H54 (cell line): ENCODE measurements at regions not wholly inside any gene's neighbourhood (a gene's known extent, or its start where the extent isn't known, plus 50 kb on each side); places are given as distances from the start of the nearest gene placed in this dataset.

Source experiments
- DNase-seq: peaks from one replicate; pipeline ENCODE4 v3.0.0; 2011; ENCODE audit warnings: low spot score, mixed read lengths; ENCODE audit not compliant: insufficient read length
- FAIRE-seq: peaks from 3 replicates; lab custom pipeline; 2011; peaks lifted over from hg19 to GRCh38; lab: Jason Lieb, UNC
- POLR2A ChIP-seq: IDR thresholded peaks from 2 replicates; pipeline ENCODE4 v1.6.1; 2011; ENCODE audit warnings: low read depth, mild to moderate bottlenecking, low read length

DNA sequence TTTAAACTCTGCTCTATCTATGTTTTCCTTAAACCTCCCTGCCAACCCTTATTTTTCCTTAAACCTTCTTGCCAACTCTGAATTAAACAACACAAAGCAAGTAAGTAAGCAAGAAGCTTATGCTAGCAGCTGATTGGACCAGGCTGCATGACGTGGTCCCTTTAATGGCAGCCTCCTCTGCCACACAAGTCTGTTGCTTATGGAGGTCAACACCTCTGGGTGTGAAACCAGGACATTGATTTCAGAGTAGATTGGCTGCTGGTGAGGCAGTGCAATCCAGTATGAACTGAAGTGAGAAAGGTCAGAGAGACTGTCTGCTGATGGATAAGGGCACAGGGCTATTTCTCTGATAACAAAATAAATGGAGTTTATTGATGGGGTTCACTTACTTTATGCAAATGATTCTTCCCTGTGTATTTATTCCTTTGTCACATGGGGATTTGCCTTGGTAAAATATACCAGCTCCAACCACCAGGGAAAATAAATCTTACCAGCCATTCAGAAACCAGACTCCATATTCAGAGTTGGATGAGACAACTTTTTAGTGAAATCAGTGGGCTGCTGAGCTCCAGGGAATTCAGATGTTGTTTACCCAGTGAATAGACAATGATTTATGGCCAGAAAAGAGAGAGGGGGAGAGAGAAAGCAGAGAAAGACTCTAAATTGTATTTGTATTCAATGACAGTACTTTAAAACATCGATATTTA lies 112.2 kb upstream of the NCKAP5 start:
- FAIRE-seq (no peak), DNase-seq (no peak)
- TF ChIP-seq POLR2A = no peak

DNA sequence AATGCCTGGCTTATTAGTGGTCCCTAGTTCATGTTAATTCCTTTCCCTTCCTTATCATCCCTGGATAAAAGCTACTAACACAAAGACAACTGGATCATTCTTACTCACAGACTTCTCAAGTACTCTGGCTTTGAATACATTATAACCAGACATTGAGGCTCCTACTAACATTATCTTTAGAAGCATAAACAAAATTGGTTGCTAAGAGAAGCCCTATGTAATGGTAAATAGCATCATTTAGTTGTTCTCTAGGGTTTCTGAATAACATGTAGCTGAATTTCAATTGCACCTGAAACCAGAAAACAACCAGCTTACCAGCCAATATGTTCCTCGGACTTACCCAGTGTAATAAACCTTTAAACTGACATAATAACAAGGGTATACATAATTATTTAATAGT lies 114.1 kb upstream of the NCKAP5 start:
- no peak for TF ChIP-seq POLR2A
- no peak for DNase-seq
- no peak for FAIRE-seq

DNA sequence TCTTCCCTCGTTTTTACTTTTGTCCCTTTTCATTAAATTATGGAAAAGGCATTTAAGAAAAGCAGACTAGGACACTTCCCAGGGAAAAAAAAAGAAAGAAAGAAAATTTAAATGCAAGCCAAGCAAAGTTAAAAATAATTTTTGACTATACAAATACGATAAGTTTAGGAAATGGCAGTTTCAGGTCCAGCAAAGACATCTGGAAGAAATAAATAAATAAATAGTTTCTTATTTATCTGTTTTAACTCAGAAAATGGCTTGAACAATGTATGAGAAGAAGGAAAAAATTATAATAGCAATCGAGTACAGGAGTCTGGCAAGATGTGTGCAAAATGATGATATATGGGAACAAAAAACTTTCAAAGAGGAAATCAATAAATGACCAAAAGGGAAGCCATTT lies 114.6 kb upstream of the NCKAP5 start:
- DNase-seq (no peak), FAIRE-seq (no peak)
- no peak for TF ChIP-seq POLR2A

DNA sequence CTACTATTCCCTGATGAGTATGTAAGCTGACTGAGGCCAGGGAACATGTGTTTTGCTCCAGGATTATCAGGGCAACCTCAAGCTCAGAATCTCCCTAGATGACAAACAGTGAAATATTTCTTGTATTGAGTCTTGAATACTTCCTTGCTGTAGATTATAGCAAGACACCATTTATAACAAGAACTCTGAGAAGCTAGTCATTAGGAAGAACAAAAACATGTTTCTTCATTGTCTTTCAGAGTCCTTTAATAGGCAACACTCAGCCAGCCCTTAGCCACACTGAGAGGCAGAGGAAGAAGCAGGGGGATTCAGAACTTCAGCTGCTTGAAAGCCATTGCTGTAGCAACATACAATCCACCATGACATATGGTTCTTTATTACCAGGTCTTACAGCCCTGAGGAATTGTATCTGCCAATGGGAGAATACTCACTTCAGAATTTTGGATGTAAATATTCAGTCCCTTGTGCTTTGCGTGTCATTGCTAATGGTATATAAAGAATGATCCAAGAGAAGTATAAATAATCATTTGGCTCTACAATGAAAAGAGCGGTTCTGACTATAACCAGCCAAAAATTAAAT lies 117.5 kb upstream of the NCKAP5 start:
- DNase-seq (no peak), FAIRE-seq (no peak)
- TF ChIP-seq POLR2A = no peak

DNA sequence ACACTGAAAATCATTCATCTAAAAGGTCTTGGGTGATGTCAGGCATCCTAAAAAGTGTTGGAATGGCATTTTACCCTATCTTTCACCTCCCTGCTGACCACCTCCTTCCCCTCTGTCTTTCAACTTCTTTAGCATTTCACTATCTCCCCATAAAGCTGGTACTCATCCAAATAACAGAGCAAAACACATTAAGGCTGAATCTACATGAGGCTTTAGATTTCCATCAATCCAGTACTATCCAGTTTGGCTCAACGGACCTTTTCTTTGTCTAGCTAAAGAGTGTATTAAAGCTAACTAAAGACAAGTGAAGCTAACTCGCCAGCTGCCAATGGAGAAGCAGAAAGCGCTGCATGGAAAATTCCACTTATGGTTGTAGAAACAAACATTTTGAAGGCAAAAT lies 122.5 kb upstream of the NCKAP5 start:
- TF ChIP-seq POLR2A = no peak
- DNase-seq (no peak), FAIRE-seq (no peak)

DNA sequence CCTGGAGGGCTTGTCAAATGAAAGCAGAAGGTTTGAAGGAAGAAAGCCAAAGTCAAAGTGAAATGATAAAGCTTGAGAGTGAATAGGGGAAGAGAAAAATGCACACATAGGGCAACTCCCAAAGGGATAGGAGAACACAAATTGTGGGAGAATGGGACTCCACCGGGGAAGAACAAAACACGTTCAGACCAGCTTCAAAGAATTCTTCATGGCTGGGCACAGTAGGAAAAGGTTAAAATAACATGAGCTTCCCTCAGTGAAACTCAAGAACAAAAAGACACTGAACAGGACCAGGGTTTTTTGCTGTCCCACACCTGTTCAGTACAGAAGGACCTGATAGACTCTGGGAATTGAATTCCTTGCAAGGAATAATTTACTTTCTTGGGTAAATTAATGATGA lies 123.1 kb upstream of the NCKAP5 start:
- DNase-seq (no peak), FAIRE-seq (no peak)
- no peak for TF ChIP-seq POLR2A

DNA sequence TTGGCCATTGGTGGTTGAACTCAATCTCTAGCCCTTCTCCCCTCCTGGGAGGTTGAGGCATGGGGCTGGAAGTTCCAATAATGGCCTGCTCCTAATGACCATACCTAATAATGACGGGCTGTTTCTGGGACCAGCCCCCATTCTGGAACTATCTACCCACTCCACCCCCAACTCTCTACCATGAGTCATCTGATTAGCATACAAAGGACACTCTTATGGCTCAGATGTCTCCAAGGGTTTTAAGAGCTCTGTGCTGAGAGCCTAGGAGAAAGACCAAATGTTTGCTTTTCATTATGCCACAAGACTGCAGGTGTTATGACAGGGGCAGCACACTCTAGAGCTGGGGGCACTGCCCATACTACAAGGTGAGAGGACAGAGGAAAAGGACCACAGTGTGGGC lies 137.0 kb upstream of the NCKAP5 start:
- no peak for DNase-seq
- FAIRE-seq = no peak
- no peak for TF ChIP-seq POLR2A

DNA sequence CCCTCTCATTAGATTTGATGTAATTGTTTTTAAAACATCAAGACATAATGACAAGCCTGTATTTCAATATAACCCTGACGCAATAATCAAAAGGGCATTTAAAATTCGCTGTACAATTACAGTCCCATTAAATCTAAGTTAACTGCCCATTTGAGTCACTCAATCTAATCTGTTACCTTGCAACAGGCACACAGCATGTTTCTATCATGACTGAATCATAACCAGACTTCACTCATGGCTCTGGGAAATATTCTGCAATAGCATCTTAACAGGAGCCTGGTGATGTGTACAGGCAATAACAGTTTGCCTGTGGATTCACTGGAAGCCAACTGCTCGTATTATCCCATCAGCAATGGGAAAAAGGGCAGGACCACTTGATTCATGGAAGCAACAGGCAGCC lies 142.3 kb upstream of the NCKAP5 start:
- FAIRE-seq = no peak
- DNase-seq = no peak
- TF ChIP-seq POLR2A = no peak

DNA sequence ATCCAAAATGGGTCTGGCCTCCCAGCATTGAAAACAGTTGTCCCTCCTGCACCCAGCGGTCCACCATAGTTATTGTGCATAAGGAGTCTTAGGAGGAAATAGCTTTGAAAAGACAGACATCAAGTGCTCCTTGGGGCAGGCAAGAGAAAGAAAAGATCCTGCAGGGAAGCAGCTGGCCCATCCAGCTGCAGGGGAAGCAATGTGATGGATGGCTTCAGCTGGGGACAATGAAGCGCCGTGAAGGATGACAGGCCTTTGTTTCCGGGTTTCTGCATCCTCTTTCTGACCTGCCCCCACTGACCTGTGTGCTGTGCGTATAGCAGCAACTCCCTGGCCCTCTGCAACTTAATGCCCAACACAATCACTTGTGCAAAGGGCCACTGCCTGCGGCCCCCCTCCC lies 142.9 kb upstream of the NCKAP5 start:
- DNase-seq = no peak
- FAIRE-seq = no peak
- TF ChIP-seq POLR2A = no peak

DNA sequence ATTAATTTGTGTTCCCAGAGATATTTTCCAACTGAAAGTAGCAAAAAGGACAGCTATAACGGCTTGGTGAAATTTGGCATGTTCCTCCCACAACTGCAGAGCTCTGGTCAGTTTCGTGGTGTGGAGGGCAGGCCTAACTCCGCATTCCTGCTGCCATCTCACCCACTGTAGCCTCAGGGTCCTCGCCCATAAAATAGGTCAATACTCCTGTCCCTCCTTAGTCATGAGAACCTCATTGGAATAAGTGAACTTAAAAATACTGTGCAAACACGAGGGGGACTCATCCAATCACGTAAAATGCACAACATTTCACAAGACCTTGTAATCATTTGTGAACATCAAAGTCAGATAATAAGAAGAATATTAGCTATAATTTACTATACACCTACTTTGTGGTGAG lies 143.5 kb upstream of the NCKAP5 start:
- DNase-seq = no peak
- FAIRE-seq = no peak
- TF ChIP-seq POLR2A = no peak

DNA sequence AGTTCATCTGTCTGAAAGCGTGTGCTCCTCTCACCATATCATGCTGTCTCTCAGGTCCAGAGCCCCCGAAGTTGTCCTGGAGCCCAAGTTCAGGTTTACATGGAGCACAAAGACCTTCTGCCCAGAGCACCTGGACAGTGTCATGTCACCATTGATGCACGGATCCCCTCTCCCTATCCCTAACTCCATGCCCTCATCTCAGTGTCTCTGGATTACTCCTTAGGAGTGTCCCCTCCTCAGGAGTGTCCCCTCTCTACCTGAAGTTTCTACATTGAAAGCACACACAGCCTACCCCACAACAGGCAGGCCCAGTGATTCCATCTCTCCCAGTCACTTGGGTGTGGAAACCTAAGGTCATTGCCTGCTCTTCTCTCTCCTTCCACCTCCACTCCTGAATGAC lies 144.1 kb upstream of the NCKAP5 start:
- TF ChIP-seq POLR2A = no peak
- DNase-seq = no peak
- FAIRE-seq = no peak

DNA sequence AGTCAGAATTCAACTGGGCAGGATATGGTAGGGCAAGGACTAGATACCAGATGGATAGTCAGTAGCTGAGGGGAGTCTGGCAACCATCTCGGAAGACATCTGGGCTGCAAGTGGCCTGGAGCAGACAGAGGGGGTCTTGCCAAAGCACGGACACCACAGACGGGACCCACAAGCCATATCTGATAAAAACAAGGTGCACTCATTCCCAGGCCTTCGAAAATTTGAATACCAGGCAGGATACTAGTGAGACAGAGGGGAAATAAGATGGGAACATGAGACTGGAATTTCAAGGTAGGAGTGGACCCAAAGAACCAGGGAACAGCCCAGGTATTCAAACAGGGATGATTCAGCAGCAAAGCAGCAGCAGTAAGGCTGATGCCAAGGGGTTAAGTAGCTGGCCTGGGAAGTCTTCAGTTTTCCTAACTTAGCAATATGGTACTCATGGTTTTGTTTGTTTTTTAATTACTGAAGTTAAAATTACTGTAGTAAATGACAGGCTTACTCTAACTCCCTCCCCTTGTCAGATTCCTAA lies 144.9 kb upstream of the NCKAP5 start:
- DNase-seq (no peak), FAIRE-seq (no peak)
- TF ChIP-seq POLR2A = no peak

DNA sequence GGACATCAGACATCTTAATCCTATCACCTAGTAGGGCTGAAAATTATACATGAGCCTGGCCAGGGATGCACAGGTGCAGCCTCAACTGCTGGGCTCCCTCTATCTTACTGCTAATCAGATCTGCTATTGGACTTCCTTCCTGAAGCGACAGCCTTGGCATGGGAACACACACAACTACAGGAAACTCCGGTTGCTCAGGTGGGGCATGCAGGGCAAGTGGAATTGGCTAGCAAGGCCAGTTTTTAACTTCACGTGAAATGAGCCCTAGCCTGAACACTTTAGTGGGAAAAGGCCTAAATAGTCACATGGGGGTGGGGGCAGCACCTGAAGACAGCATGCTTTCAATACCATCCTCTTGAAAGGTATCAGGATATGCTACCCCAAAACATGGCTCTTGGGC lies 147.9 kb upstream of the NCKAP5 start:
- DNase-seq = no peak
- TF ChIP-seq POLR2A = no peak
- no peak for FAIRE-seq

DNA sequence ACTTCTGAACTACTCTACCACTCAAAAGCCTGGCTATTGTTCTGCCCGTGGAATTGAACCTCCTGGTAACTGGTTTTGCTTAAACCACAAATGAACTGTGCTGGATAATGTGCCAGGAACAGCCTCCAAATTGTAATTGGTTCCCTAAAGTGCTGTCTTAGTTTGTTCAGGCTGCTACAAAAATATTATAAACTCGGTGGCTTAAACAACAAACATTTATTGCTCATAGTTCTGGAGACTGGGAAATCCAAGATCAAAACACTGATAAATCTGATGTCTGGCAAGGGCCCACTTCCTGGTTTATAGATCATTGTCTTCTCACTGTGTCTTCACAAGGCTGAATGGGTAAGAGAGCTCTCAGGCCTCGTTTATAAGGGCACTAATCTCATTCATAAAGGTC lies 149.2 kb upstream of the NCKAP5 start:
- FAIRE-seq = no peak
- TF ChIP-seq POLR2A = no peak
- no peak for DNase-seq

DNA sequence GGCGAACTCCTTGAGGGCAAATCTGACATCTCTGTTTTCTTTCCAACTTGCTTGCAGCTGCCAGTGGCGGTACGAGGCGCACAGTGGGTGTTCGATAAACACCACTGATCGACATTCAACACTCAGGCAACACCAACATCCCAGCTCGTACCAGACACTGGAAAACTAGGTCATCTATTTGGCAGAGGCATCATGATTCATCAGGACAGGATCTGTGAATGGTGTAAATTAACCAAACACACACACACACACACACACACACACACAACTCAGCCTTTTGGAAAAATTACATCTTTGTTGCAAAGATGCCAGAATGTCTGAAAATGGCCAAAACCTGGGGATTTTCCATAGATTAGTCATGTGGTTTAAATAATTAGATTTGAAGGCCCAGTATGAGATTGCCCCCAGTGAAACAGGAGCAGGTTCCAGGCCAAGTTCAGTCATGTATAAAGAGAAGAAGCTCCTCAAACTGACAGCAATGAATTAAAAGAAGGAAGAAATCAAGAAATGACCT lies 150.5 kb upstream of the NCKAP5 start:
- TF ChIP-seq POLR2A = no peak
- DNase-seq (peak; percentile 9), FAIRE-seq (no peak)
